DMS114 treated with DMSO at 0.1 percent for 48 hours (cell line): ENCODE measurements at regions not wholly inside any gene's neighbourhood (a gene's known extent, or its start where the extent isn't known, plus 50 kb on each side); places are given as distances from the start of the nearest gene placed in this dataset.

ENCODE experiments used
- DNase-seq: peaks from one replicate; lab custom pipeline; 2025; ENCODE audit not compliant: unreplicated experiment; lab: John Stamatoyannopoulos, UW

GRCh38 chr2:23093513-23093912 lies 291.5 kb upstream of the KLHL29 start:
- no peak for DNase-seq

- DNase-seq, result no peak
Observed at GRCh38 chr2:23096906-23097602, 287.9 kb upstream of the KLHL29 start.

- DNase-seq, result no peak
Observed at GRCh38 chr2:23100406-23100805, 284.6 kb upstream of the KLHL29 start.

GRCh38 chr2:23106242-23106785 lies 278.7 kb upstream of the KLHL29 start:
- DNase-seq, result no peak

- no peak for DNase-seq
Observed at GRCh38 chr2:23107327-23107941, 277.5 kb upstream of the KLHL29 start.

GRCh38 chr2:23111263-23111662 lies 273.7 kb upstream of the KLHL29 start:
- no peak for DNase-seq

GRCh38 chr2:23112517-23112916 lies 272.5 kb upstream of the KLHL29 start:
- DNase-seq, result no peak

GRCh38 chr2:23114299-23114698 lies 270.7 kb upstream of the KLHL29 start:
- DNase-seq, result no peak

GRCh38 chr2:23118313-23118712 lies 266.7 kb upstream of the KLHL29 start:
- DNase-seq, result no peak

GRCh38 chr2:23118894-23119293 lies 266.1 kb upstream of the KLHL29 start:
- DNase-seq, result no peak

- no peak for DNase-seq
Observed at GRCh38 chr2:23120161-23120560, 264.8 kb upstream of the KLHL29 start.

- no peak for DNase-seq
Observed at GRCh38 chr2:23121968-23122648, 262.9 kb upstream of the KLHL29 start.

GRCh38 chr2:23122681-23123215 lies 262.2 kb upstream of the KLHL29 start:
- DNase-seq, result no peak

GRCh38 chr2:23123686-23124085 lies 261.3 kb upstream of the KLHL29 start:
- DNase-seq, result no peak

- no peak for DNase-seq
Observed at GRCh38 chr2:23124214-23124750, 260.7 kb upstream of the KLHL29 start.

- DNase-seq, result no peak
Observed at GRCh38 chr2:23127465-23127864, 257.5 kb upstream of the KLHL29 start.

GRCh38 chr2:23128684-23129292 lies 256.2 kb upstream of the KLHL29 start:
- no peak for DNase-seq

GRCh38 chr2:23131066-23131575 lies 253.9 kb upstream of the KLHL29 start:
- no peak for DNase-seq

- no peak for DNase-seq
Observed at GRCh38 chr2:23132000-23132399, 253.0 kb upstream of the KLHL29 start.

- DNase-seq, result no peak
Observed at GRCh38 chr2:23132823-23133595, 252.0 kb upstream of the KLHL29 start.
